HCT116 (cell line): ENCODE measurements at regions not wholly inside any gene's neighbourhood (a gene's known extent, or its start where the extent isn't known, plus 50 kb on each side); places are given as distances from the start of the nearest gene placed in this dataset.

Experiments used
- ATAC-seq: fragments of 200-7000 bp; cut with Tn5 transposase; 2 replicates; pipeline ENCODE4 v1.9.1; 2020; ENCODE audit warnings: mild to moderate bottlenecking, moderate library complexity
- BruUV-seq: library from RNA; stranded (reverse); fragments of 400-500 nt; replicated peaks from 2 replicates; lab custom pipeline; 2021; lab: Mats Ljungman, UMichigan
- CTCF ChIA-PET: fragments of 300-600 bp; sonication (Branson Sonifier 250); formaldehyde crosslinking; loops from one replicate; lab custom pipeline; 2021; ENCODE audit warnings: antibody characterized with exemption; lab: Charles Lee
- POLR2A ChIA-PET: fragments of 300-600, 350-600 bp; sonication (Branson Sonifier 250); formaldehyde crosslinking; loops from one replicate; lab custom pipeline; 2021; ENCODE audit warnings: antibody characterized with exemption; lab: Charles Lee
- RAD21 ChIA-PET, 2 experiments: fragments of 300-600 bp; sonication (Branson Sonifier 250); formaldehyde crosslinking; loops; one replicate each; lab custom pipeline; 2023; ENCODE audit warnings: low total read pairs in 2 of 2; ENCODE audit not compliant: uncharacterized antibody in 2 of 2, unreplicated experiment in 2 of 2, low non-redundant PET in 1 of 2; lab: Charles Lee
- DNase-seq: peaks from one replicate; pipeline ENCODE4 v3.0.0-alpha.2; 2010; ENCODE audit warnings: low read depth, low spot score
- H2AFZ ChIP-seq: fragments of 200-600 bp; shearing (Covaris generic), sonication (generic); 2 replicates; pipeline ENCODE4 v1.6.1; 2017; ENCODE audit warnings: low read depth, mixed run types, mixed read lengths, antibody characterized with exemption, low read length; ENCODE audit not compliant: poor library complexity, severe bottlenecking
- H3K27ac ChIP-seq: 2 replicates; pipeline ENCODE4 v1.5.1; 2012; ENCODE audit warnings: low read depth, low read length
- H3K27me3 ChIP-seq: fragments of 200-600 bp; sonication (generic); 2 replicates; pipeline ENCODE4 v1.6.1; 2016; ENCODE audit warnings: mixed run types, low read length, mixed read lengths; ENCODE audit not compliant: insufficient read depth
- H3K36me3 ChIP-seq, 2 experiments: fragments of 200-500 bp in 1 of 2; fragments of 200-600 bp in 1 of 2; sonication (Bioruptor generic) in 1 of 2; sonication (generic) in 1 of 2; 2 replicates each; pipeline versions ENCODE4 v1.5.1 to v1.6.1; 2014 to 2016; ENCODE audit warnings: low read length in 2 of 2, inconsistent platforms in 1 of 2, mixed read lengths in 1 of 2, mixed run types in 1 of 2; ENCODE audit not compliant: insufficient read depth in 2 of 2, control insufficient read depth in 1 of 2
- H3K4me1 ChIP-seq, 2 experiments: fragments of 200-600 bp in 1 of 2; sonication (generic) in 1 of 2; 2 replicates each; pipeline versions ENCODE4 v1.5.1 to v1.6.1; 2012 to 2017; ENCODE audit warnings: low read length in 2 of 2, inconsistent platforms in 1 of 2, mild to moderate bottlenecking in 1 of 2, mixed read lengths in 1 of 2, mixed run types in 1 of 2, moderate library complexity in 1 of 2; ENCODE audit not compliant: insufficient read depth in 2 of 2, control insufficient read depth in 1 of 2
- H3K4me2 ChIP-seq: fragments of 200-600 bp; sonication (generic); 2 replicates; pipeline ENCODE4 v1.6.1; 2017; ENCODE audit warnings: mixed run types, low read length, mixed read lengths
- H3K4me3 ChIP-seq, 2 experiments: fragments of 200-600 bp in 1 of 2; sonication (generic) in 1 of 2; replicated peaks in 1 of 2; 2 replicates each; pipeline ENCODE4 v1.5.1; 2011 to 2016; ENCODE audit warnings: low read length in 2 of 2, control low read depth in 1 of 2, low read depth in 1 of 2, mild to moderate bottlenecking in 1 of 2, mixed read lengths in 1 of 2, mixed run types in 1 of 2
- H3K79me2 ChIP-seq: fragments of 200-600 bp; sonication (generic); 2 replicates; pipeline ENCODE4 v1.6.1; 2017; ENCODE audit warnings: mild to moderate bottlenecking, mixed run types, low read length, moderate library complexity, mixed read lengths; ENCODE audit not compliant: insufficient read depth
- H3K9ac ChIP-seq: fragments of 200-600 bp; sonication (generic); 2 replicates; pipeline ENCODE4 v1.6.1; 2016; ENCODE audit warnings: low read length, mixed read lengths
- H3K9me2 ChIP-seq: fragments of 200-600 bp; sonication (generic), shearing (Covaris generic); 2 replicates; pipeline ENCODE4 v1.6.1; 2017; ENCODE audit warnings: mixed run types, mild to moderate bottlenecking, moderate library complexity; ENCODE audit not compliant: insufficient read depth
- H3K9me3 ChIP-seq, 2 experiments: fragments of 200-500 bp in 1 of 2; fragments of 200-600 bp in 1 of 2; sonication (Bioruptor generic) in 1 of 2; sonication (generic) in 1 of 2; 2 replicates each; pipeline ENCODE4 v1.6.1; 2014 to 2017; ENCODE audit warnings: low read length in 2 of 2, mixed read lengths in 2 of 2, inconsistent platforms in 1 of 2, low read depth in 1 of 2, mild to moderate bottlenecking in 1 of 2, mixed run types in 1 of 2, moderate library complexity in 1 of 2; ENCODE audit not compliant: control insufficient read depth in 1 of 2, insufficient read depth in 1 of 2
- H4K20me1 ChIP-seq: fragments of 200-600 bp; sonication (generic), shearing (Covaris generic); 2 replicates; pipeline ENCODE4 v1.6.1; 2017; ENCODE audit warnings: mixed run types, mild to moderate bottlenecking, moderate library complexity; ENCODE audit not compliant: insufficient read depth
- CBX3 ChIP-seq: IDR thresholded peaks from 2 replicates; pipeline ENCODE4 v1.6.1; 2012; ENCODE audit warnings: low read depth
- CEBPB ChIP-seq: IDR thresholded peaks from 2 replicates; pipeline ENCODE4 v1.6.1; 2012; ENCODE audit warnings: low read depth
- EGR1 ChIP-seq: IDR thresholded peaks from 2 replicates; pipeline ENCODE4 v1.6.1; 2012; ENCODE audit warnings: low read depth
- ELF1 ChIP-seq: IDR thresholded peaks from 2 replicates; pipeline ENCODE4 v1.6.1; 2012; ENCODE audit warnings: low read depth, borderline replicate concordance
- JUND ChIP-seq: IDR thresholded peaks from 2 replicates; pipeline ENCODE4 v1.6.1; 2012
- POLR2A ChIP-seq: IDR thresholded peaks from 2 replicates; pipeline ENCODE4 v1.7.0; 2011; ENCODE audit warnings: borderline replicate concordance; ENCODE audit not compliant: insufficient read depth, insufficient read length; ENCODE audit errors: extremely low read depth
- POLR2AphosphoS5 ChIP-seq: IDR thresholded peaks from 2 replicates; pipeline ENCODE4 v1.6.1; 2011; ENCODE audit warnings: mild to moderate bottlenecking, low read depth, low read length, moderate library complexity
- RAD21 ChIP-seq: IDR thresholded peaks from 2 replicates; pipeline ENCODE4 v1.6.1; 2012; ENCODE audit warnings: low read depth, mild to moderate bottlenecking
- SIN3A ChIP-seq: IDR thresholded peaks from 2 replicates; pipeline ENCODE4 v1.6.1; 2012; ENCODE audit warnings: low read depth
- SP1 ChIP-seq: IDR thresholded peaks from 2 replicates; pipeline ENCODE4 v1.6.1; 2012; ENCODE audit warnings: low read depth
- SRF ChIP-seq: IDR thresholded peaks from 2 replicates; pipeline ENCODE4 v1.6.1; 2012; ENCODE audit warnings: low read depth
- TCF7L2 ChIP-seq: IDR thresholded peaks from 2 replicates; pipeline ENCODE4 v1.7.0; 2011; ENCODE audit warnings: borderline replicate concordance, inconsistent platforms; ENCODE audit not compliant: insufficient read depth, insufficient read length; ENCODE audit errors: extremely low read depth
- YY1 ChIP-seq: IDR thresholded peaks from 2 replicates; pipeline ENCODE4 v1.6.1; 2011; ENCODE audit warnings: low read length, low read depth, moderate library complexity, mild to moderate bottlenecking; ENCODE audit not compliant: insufficient replicate concordance; ENCODE audit errors: extremely low read depth
- ZFX ChIP-seq: fragments of 450-650 bp; IDR thresholded peaks from 2 replicates; pipeline ENCODE4 v1.6.1; 2017
- ZNF274 ChIP-seq: fragments of 200-500 bp; sonication (Bioruptor generic); IDR thresholded peaks from 2 replicates; pipeline ENCODE4 v1.6.1; 2014; ENCODE audit warnings: mild to moderate bottlenecking, low read depth, low read length, inconsistent platforms
- intact Hi-C: fragments of 100-400 bp; cut with micrococcal nuclease; formaldehyde crosslinking; loops from 2 replicates; pipeline ENCODE4 v1.10.0; 2022
- TF ChIP-seq, protein P1 (sequence below): IDR thresholded peaks from 2 replicates; pipeline ENCODE4 v1.6.1; 2012

DNA sequence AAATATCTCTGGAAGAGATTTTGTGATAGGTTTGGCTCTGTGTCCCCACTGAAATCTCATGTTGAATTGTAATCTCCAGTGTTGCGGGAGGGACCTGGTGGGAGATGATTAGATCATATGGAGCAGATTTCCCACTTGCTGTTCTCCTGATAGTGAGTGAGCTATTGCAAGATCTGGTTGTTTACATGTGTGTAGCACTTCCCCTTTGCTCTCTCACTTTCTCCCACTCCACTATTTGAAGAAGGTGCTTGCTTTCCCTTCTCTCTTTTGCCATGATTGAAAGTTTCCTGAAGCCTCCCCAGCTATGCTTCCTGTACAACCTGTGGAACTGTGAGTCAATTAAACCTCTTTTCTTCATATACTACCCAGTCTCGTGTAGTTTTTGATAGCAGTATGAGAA, 97.0 kb upstream of the FN1 start:
- ChIA-PET RAD21 (no interaction called here), CTCF (no interaction called here), POLR2A (no interaction called here)
- intact Hi-C loops: loop anchor here (10.0 kb wide), 1 partner anchor 292 kb away; no protein-coding TSS in a partner anchor
- Histone ChIP-seq H3K36me3 (no peaks in the 10 kb centered on the region), H3K4me2 (no peak overlapping the region), H3K27me3 (no peaks in the 10 kb centered on the region), H3K9me2 (no peaks in the 10 kb centered on the region), H3K9me3 (no peaks in the 10 kb centered on the region), H3K27ac (no peak overlapping the region), H4K20me1 (no peaks in the 10 kb centered on the region), H3K4me1 (peaks cover 0 to 7% of the 10 kb centered on the region in 2 experiments; a peak in 2 of 4 replicates), H3K79me2 (no peaks in the 10 kb centered on the region), H3K4me3 (no peak overlapping the region), H3K9ac (no peak overlapping the region), H2AFZ (no peak overlapping the region)
- ATAC-seq (no peak), DNase-seq (no peak)
- TF ChIP-seq CEBPB (no peak), JUND (no peak), POLR2AphosphoS5 (no peak), TCF7L2 (no peak), CBX3 (no peak), SIN3A (no peak), ZNF274 (no peak), EGR1 (no peak), SRF (no peak), ZFX (no peak), RAD21 (no peak), YY1 (no peak), ELF1 (no peak), SP1 (no peak), POLR2A (no peak)
- TF ChIP-seq, protein P1, sequence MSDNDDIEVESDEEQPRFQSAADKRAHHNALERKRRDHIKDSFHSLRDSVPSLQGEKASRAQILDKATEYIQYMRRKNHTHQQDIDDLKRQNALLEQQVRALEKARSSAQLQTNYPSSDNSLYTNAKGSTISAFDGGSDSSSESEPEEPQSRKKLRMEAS: no peak
- BruUV-seq: no TSS peak
